Lung microvascular endothelial cell (primary cell): ENCODE measurements at regions not wholly inside any gene's neighbourhood (a gene's known extent, or its start where the extent isn't known, plus 50 kb on each side); places are given as distances from the start of the nearest gene placed in this dataset.

Source experiments
- DNase-seq, 2 donors: peaks; one replicate each; pipeline versions ENCODE4 v3.0.0 to v3.0.0-alpha.2; 2010; ENCODE audit warnings: low read depth in 2 of 2

DNA sequence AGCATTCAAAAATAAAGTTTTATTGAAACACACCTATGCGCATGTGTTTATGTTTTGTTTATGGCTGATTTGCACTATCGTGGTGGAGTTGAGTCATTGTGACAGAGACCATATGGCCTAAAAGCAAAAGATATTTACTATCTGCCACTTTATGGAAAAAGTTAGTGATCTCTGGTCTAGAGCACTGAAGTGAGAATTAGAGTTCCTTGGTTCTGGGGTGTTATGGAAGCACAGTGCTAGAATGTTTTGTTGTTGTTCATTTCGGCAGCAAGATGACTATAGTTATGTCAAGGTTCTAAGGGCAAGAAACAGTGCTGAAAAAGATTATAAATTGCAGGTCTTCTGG, 416.5 kb downstream of the SLC4A3 start:
- no peak for DNase-seq

DNA sequence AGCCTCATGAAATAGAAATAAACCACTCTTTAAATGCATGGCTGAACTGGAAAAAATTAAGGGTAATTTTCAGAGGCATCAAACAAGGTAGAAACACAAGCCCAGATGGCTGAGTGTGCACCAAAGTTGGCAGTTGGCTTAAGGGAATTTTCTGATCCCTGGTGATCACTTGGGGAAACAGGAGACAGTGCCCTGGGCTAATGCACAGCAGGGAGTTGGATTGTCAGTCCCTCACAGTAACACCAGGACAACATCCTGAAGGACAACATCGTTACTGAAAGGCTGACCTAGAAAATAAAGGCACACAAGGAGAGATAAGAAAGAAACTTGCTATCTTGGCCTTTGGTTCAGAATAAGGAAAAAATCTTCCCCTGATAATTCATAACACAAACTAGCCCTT, 417.0 kb downstream of the SLC4A3 start:
- no peak for DNase-seq

DNA sequence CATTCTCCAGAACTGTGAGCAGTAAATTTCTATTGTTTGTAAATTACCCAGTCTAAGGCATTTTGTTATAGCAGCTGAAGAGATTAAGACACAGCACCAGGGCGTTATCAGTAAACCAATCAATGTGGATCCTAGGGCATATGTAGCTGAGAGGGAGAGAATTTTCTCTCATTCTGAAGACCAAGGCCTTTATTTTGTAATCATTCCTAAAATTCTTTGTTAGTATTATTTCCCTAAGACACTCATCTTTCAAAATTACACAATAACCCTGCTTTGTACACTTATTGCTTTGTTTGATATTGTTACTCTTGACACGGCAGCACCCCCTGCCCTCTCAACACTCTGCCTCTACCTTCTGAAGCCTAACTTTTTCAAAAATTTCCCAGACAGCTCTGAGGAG, 419.1 kb downstream of the SLC4A3 start:
- no peak for DNase-seq

DNA sequence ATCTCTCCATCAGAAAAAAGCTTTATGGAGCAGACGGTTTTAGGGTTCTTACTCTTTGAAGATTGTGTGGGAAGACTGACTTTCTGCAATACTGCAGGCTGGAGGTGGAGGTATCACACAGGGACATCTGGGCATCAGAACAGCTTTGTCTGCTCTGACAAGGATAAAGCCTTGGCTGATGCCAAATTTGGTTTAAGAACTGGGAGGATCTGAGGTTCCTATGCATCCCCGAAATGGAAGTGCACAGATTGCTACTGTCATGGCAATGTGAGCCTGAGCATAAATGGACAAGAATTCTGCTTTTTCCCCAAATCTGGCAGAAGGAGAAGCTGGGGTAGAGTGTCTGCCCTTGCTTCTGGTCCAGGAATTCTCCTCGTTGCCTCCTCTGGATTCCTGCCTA, 424.3 kb downstream of the SLC4A3 start:
- no peak for DNase-seq

DNA sequence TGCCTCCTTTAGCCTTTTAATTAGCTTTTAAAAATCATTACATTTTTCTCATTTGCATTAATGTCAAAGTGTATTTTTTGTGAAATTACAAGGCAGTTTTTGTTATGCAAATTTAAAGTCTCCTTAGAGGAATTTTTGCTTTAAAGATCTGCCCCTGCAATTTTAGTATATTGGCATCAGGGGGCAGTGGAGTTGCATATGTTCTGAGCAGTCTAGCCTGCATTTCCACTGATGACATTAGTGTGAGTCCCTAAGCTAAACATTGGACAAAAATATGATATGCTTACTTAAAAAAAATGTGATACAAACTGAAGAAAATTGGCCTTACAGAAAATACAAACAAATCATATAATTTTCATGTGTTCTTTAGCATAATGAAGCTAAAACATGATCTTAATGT, 426.5 kb downstream of the SLC4A3 start:
- no peak for DNase-seq

DNA sequence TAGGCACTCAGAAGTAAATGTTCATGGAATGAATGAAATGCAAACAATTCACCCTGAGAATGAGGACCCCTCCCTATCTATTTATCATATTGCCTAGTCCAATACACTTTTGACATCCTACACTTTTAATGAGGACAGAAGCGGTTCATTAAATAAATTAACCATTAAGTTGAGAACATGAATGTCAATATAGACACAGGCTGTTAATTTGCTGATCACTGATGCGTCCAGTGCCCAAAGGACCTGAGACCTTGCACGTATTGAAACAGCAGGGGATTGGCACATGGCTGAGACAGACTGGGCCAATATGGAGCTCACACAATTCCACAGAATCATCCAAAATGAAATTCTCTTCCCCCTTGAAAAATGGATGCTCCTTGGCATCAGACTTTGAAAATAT, 430.0 kb downstream of the SLC4A3 start:
- no peak for DNase-seq

DNA sequence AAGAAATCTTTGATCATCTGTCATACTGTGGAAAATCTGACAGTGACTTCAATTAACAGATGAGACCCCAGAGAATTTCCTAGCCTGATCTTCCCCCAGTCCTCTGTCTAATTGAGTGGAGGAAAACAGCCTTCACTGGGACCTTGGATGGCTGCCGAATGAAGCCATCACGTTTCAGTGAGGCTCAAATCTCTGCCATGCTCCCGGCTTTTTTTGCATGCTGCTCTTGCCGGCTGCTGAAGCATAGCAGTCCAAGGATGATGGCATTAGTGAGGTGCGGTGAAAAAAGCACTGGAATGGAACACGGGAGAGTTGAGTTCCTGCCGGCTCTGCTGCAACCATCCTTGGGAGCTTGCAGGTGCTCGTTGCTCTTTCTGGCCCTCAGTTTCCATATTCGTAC, 430.5 kb downstream of the SLC4A3 start:
- DNase-seq, result no peak

DNA sequence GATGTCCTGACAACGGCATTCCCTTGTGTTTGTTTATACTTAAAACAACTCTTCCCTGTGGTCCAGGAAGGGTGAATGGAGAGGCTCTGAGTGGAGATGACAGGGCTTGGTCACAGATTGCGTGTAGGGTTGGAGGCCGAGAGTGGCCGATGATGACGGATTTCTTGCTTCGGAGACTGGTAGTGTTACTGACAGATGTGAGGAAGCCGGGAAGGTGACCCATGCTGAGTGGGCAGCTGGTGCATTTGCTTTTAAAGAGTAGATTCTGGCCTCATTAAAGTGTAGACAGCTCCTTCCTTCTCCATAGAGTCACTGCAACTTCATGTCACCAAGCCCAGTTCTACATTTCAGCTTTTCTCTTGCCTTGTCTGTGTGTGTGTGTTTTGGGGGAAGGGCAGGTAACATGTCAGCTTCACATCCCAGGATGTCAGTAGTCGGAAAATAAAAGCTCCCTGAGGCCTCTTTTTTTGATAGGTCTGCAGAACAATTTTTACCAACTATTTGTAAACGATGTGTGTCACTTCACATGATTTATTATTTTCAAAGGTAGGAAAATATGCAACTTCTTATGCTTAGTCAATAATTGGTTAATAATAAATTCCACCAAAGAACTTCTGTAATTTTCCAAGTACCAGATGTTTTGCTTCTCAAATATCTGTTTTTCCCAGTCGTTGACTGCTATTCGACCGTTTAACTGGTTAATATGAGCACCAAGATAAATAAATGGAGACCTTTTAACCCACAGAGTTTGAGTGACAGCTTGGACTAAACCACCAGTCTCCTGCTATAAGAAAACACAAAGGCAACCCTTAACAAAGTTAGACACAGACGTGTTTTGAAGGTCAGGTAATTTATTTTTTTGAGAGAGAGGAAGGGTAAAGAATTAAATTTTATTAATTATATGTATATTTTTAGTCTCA, 436.9 kb downstream of the SLC4A3 start:
- no peak for DNase-seq

DNA sequence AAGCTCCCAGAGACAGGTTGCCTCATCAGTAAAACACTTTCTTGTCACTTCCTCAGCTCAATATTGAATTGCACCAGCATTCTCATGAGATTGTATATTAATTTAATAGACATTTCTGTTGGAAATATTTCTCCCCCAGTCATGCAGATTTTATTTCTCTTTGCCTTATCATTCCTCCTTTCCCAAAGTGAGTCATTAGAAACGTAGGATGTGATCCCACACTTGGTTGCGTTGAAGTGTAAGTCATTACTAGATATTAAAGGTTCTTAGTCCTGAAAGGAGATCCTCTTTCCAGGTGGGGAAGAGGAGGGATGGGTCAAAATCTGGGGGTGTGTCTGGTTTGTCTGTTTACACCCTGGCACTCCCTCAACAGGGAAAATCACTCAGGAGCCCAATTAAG, 438.2 kb downstream of the SLC4A3 start:
- no peak for DNase-seq

DNA sequence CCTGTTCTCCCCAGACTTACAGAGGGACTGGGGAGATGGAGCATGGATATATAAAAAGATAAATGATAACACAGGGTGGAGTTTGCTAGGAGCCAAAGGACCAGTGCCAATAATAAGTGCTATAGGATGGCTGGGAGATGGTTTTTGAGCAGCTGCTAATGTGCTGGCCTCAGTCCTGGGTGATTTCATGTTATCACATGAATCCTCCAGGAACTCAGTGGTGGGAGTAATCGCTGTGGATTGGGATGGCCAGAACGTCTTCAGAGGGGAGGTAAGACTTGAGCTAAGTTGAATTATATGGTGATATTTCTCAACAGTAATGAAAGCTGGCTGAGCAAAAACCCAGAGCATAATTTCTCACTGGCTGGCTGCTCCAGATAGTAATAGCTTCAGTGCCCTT, 441.4 kb downstream of the SLC4A3 start:
- DNase-seq, result no peak

DNA sequence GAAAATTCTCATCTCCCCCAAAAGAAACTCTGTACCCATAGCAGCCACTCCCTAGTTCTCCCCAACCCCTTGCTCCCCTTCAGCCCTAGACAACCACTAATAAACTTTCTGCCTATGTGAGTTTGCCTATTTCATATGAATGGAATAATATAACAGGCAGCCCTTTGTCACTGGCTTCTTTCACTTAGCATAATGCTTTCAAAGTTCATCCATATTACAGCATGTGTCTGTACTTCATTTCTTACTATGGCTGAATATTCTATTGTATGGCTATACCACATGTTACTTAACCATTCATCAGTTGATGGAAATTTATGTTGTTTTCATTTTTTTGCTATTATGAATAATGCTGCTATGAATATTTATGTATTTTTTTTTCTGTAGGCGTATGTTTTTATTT, 442.9 kb downstream of the SLC4A3 start:
- DNase-seq, result no peak

DNA sequence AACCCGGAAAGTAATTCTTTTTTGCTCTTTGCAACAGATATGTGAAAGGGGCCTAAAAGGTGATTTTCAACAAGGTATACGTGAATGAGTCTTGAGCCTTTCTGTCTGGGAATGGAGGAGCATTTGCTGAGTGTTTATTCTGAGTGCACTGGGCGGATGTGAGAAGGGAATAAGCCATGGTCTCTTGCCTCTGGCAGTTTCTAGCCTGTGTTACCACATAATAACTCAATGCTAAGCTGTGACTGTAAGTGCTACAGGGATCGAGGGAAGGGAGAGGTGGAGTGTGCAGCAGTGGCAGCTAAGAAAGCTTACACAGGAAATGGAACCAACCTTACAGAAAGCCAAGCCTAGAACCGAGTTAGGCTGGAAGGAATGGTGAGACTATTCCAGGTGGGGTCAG, 444.3 kb downstream of the SLC4A3 start:
- no peak for DNase-seq

DNA sequence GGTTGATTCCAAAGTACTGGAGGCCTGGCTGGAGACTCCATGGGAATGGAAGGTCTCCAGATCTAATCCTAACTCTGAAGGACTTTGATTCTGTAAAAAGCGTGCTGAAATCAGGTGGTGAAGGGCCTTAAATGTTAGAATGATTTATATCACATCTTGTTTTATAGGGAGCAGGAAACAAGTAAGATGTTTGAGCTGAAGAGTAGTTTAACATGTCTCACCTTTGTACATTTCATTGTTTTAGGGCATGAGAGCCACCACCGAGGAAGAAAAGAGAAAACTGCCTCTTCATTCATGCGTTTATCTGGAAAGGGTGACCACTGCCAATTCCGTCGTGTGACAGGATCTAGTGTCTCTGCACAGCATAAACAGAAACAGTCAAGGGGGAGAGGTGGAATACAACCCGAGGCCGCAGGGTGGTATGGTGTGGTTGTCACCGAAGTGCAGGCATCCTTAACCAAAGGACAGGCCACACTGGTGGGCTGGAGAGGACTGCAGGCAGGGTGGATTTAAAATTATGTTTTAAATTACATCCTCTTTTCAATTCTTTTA, 445.3 kb downstream of the SLC4A3 start:
- no peak for DNase-seq

DNA sequence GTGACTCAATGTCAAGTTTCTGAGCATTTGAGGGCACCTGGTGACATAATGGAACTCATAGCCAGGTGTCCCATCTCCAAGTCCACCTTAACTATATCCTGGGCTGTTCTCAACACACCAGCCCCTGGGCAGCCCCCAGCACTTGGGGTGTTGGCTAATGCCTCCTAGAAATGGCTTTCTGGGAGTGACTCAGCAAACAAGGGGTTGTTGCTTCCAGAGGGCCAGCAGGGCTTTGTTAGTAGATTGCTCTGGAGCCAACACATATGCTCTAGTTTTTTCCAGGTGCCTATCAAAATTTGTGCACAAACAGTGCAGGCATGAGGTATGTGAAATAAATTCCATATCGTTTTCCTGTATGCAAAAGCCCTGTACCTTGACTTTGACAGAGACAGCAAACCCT, 448.4 kb downstream of the SLC4A3 start:
- no peak for DNase-seq

DNA sequence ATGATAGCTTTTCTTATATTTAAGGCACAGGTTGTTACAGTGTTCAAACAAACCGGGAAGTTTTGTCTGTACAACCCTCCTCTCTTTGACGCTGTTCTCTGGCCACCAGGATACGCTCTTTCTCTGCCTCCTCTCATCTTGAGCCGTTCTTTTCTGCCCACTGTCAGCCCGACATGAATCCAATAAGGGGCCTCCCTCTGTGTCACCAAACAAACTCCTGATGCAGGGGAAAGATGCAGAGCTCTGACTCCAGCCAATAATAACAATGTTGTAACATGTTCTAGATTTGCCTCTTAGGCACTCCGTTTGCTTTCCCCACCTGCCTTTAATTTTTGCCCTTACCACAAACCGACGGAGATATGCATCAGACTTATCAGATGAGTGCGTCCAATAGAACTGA, 449.3 kb downstream of the SLC4A3 start:
- DNase-seq, result no peak

DNA sequence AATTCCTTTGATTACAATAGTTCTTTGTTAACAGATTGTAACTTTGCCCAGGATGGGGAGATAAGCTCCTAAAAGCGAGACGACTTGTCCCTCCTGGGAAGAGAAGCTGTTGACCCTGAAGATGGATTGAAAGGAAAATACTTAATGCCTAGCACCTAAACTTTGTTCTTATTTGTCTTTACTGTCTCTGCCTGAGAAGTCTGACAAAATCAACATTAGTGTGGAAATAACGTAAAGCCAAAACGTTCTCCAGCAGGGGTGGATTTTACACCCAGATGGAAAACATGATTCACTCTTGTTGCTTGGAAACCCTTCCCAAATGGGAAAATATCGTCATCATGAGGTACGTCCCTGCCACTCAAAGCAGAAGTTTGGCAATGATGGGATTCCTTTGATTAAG, 450.1 kb downstream of the SLC4A3 start:
- DNase-seq, result no peak

DNA sequence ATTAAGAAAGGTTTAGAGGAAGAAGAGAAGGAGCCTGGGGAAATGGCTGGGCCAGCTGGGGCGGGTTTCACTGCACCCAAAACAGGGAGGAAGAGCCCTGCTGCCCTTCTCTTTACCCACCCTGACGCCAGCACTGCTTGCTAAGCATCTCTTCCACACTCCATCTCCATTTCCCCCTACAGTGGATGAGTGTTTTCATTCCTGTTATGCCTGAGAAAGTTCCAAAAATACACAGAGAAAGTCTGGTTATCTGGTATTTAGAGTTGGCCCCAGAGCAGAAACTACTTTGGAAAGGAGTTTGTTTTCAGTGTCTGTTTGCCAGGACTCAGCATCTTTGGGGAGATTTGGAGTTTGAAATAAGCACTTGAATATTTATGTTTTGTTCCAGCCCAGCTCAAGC, 451.0 kb downstream of the SLC4A3 start:
- no peak for DNase-seq

DNA sequence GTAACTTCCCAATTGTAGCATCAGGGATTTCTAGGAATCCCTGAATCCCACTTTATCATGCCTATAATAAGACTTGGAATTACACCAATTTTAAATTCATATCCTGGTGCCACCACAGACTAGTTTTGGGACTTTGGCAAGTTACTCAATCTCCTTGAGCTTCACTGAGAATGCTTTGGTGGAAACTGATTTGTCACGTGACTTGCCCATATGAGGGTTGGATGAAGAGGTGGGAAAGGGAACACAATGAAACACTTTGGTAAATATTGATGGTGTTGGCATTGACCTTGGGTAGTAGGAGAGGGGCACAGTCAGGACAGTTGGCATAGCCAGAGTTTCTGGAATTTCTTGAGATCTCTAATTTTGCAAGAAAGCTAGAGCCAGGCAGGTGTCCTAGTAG, 452.2 kb downstream of the SLC4A3 start:
- no peak for DNase-seq

DNA sequence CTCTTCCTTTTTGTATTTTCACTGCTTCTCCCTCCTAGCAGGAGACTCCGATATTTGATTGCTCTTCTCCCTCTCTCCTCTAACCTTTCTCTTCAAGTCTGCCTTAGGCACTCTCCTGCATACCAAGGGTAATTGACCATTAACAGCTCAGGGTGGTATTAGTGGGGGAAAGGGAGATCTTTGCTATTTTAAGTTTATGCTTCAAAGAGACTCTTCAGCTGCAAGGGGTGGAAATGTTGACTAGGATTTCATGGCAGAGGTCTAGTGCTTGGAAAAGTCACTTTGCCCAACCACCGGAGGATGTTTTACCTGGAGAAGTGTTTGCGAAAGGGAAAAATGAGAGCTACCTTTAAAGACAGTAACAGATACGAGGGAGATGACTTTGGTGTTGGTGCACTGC, 453.7 kb downstream of the SLC4A3 start:
- DNase-seq, result no peak

DNA sequence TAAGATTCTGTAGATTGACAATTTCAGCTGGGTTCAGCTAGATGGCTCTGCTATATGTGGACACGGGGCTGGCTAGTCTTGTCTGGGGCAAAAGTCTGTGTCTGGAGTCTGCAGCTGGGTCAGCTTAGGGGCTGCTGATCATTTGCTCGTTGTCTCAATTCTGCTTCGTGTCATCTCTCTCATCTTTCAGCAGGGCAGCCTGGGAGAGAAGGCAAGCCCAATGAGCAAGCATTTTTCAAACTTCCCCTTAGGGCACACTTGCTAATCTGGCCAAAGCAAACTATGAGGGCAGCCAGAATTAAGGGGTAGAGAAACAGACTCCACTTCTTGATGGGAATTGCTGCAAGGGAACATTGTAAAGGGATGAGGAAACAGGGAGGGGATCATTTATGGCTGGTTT, 462.6 kb downstream of the SLC4A3 start:
- no peak for DNase-seq

DNA sequence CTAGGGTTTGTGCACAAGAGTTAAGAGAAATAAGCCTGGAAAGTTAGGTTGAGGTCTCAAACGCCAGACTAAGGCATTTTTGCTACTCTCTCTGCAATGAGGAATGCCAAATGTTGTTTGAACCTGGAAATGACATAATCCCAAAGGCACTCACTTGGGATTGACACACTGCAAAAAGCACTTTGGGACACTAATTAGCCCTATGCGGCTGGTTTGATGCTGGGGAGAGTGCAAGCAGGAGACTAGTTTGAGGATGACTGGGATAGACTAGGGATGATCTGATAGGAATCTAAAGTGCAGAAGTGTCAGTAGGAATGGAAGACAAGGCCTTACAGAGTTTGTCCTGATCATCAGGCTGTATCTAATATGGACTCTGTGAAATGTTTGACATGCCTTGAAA, 469.0 kb downstream of the SLC4A3 start:
- no peak for DNase-seq

DNA sequence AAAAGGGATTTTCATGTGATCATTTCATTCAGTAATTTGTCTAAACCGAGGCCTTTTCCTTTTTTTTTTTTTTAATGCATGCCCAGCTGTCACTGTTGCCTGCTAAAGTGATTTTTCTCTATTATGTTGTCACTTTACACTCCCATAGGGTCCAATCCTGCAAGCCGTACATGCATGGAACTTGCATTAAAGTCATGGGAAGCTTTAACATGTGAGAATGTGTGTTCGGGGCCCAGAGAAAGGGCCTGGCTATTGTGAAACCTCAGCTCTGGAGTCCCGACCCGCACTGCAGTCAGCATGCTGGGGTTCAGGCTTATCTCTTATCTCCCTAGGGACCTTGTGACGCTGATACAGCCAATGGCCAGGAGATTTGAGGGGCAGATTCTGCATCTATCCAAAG, 474.6 kb downstream of the SLC4A3 start:
- no peak for DNase-seq

DNA sequence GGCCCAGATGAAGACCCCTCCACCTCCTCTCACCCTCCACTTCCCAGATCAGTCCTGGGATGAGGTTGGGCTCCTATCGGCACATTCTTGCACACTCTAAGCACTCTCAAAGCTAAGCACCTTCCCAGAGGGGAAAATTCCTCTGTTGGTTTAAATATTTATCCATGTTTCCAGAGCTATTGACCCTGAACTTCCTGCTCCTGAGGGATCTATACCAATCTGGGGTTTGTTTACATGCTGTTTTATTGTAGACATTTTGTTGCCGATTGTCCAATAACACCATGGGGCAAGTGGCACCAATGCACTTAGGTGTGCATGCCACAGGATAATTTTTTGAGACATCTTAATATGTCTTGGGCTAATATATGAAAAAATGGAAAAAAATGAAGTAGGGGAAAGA, 476.2 kb downstream of the SLC4A3 start:
- DNase-seq, result no peak
